ENCODE measurements at regions not wholly inside any gene's neighbourhood (a gene's known extent, or its start where the extent isn't known, plus 50 kb on each side); places are given as distances from the start of the nearest gene placed in this dataset.

GRCh38 chr4:134944115-134944514 is 742.5 kb upstream of the PABPC4L start:
- Histone ChIP-seq H3K4me3 (no peak overlapping the region), H3K4me1 (ENCODE audit: insufficient read depth) (no peaks in the 10 kb centered on the region), H3K36me3 (replicated peaks; ENCODE audit: insufficient read depth, low read depth) (no peaks in the 10 kb centered on the region), H3K9me2 (replicated peaks; ENCODE audit: insufficient read depth) (no peaks in the 10 kb centered on the region), H3K4me2 (no peak overlapping the region), H4K20me1 (ENCODE audit: insufficient read depth, poor library complexity, severe bottlenecking) (no peaks in the 10 kb centered on the region), H2AFZ (no peak overlapping the region), H3K27ac (no peak overlapping the region), H3K27me3 (no peaks in the 10 kb centered on the region), H3K9me3 (ENCODE audit: low read depth) (no peaks in the 10 kb centered on the region), H3K79me2 (no peaks in the 10 kb centered on the region)
- TF ChIP-seq CTCF (IDR thresholded peaks at IDR 0.05; ENCODE audit: poor library complexity) (no peak), EZH2 (IDR thresholded peaks at IDR 0.05; ENCODE audit: borderline replicate concordance) (no peak), EZH2phosphoT487 (IDR thresholded peaks at IDR 0.05; ENCODE audit: low read depth, severe bottlenecking, unreplicated experiment) (no peak)
- DNase-seq (ENCODE audit: low spot score), result no peak
- 98% methylated on average over 21 of the region's 21 CpGs for WGBS (ENCODE audit: low lambda C conversion rate, missing lambda C conversion rate)

GRCh38 chr4:134936014-134936413 is 734.4 kb upstream of the PABPC4L start:
- Histone ChIP-seq H3K27ac (no peak overlapping the region), H2AFZ (no peak overlapping the region)

GRCh38 chr4:134935320-134935719 is 733.7 kb upstream of the PABPC4L start:
- peak; percentile 30 for DNase-seq (ENCODE audit: low spot score)
- no peaks in the 10 kb centered on the region for H3K9me2 ChIP-seq (replicated peaks; ENCODE audit: insufficient read depth)
- no peaks in the 10 kb centered on the region for H3K27me3 ChIP-seq
- no peak overlapping the region for H2AFZ ChIP-seq
- no peaks in the 10 kb centered on the region for H3K79me2 ChIP-seq
- no peaks in the 10 kb centered on the region for H3K4me1 ChIP-seq (ENCODE audit: insufficient read depth)
- H3K27ac ChIP-seq, result no peak overlapping the region
- H4K20me1 ChIP-seq (ENCODE audit: insufficient read depth, poor library complexity, severe bottlenecking), result no peaks in the 10 kb centered on the region
- no peak overlapping the region for H3K4me3 ChIP-seq
- no peaks in the 10 kb centered on the region for H3K36me3 ChIP-seq (replicated peaks; ENCODE audit: insufficient read depth, low read depth)
- H3K4me2 ChIP-seq, result no peak overlapping the region
- H3K9me3 ChIP-seq (ENCODE audit: low read depth), result no peaks in the 10 kb centered on the region
- 62% methylated on average over 2 of the region's 2 CpGs for WGBS (ENCODE audit: low lambda C conversion rate, missing lambda C conversion rate)
- TF ChIP-seq EZH2 (IDR thresholded peaks at IDR 0.05; ENCODE audit: borderline replicate concordance) (no peak), EZH2phosphoT487 (IDR thresholded peaks at IDR 0.05; ENCODE audit: low read depth, severe bottlenecking, unreplicated experiment) (no peak), CTCF (IDR thresholded peaks at IDR 0.05; ENCODE audit: poor library complexity) (peak; percentile 44)

More at GRCh38 chr4:134936014-134936413, 734.4 kb upstream of the PABPC4L start:
- Histone ChIP-seq H3K9me3 (ENCODE audit: low read depth) (no peaks in the 10 kb centered on the region), H3K27me3 (no peaks in the 10 kb centered on the region), H4K20me1 (ENCODE audit: insufficient read depth, poor library complexity, severe bottlenecking) (no peaks in the 10 kb centered on the region), H3K4me2 (no peak overlapping the region), H3K4me3 (no peak overlapping the region), H3K9me2 (replicated peaks; ENCODE audit: insufficient read depth) (no peaks in the 10 kb centered on the region), H3K4me1 (ENCODE audit: insufficient read depth) (no peaks in the 10 kb centered on the region), H3K36me3 (replicated peaks; ENCODE audit: insufficient read depth, low read depth) (no peaks in the 10 kb centered on the region), H3K79me2 (no peaks in the 10 kb centered on the region)
- WGBS (ENCODE audit: low lambda C conversion rate, missing lambda C conversion rate), result 84% methylated on average over 3 of the region's 3 CpGs
- DNase-seq (ENCODE audit: low spot score), result no peak
- TF ChIP-seq EZH2phosphoT487 (IDR thresholded peaks at IDR 0.05; ENCODE audit: low read depth, severe bottlenecking, unreplicated experiment) (no peak), CTCF (IDR thresholded peaks at IDR 0.05; ENCODE audit: poor library complexity) (no peak), EZH2 (IDR thresholded peaks at IDR 0.05; ENCODE audit: borderline replicate concordance) (no peak)
